Left lobe of liver (tissue), 2 donors: ENCODE measurements at regions not wholly inside any gene's neighbourhood (a gene's known extent, or its start where the extent isn't known, plus 50 kb on each side); places are given as distances from the start of the nearest gene placed in this dataset.
"Not testable (repeated sequence)": the region's sequence is repeated elsewhere in the genome, so short reads cannot be mapped to it uniquely, and the experiment has no call there.

ENCODE experiments used
- ATAC-seq: fragments of 200-7000 bp; cut with Tn5 transposase; one replicate; pipeline ENCODE4 v1.9.1; 2020; ENCODE audit warnings: mild to moderate bottlenecking, moderate library complexity
- DNase-seq: peaks from one replicate; pipeline ENCODE4 v3.0.0-alpha.2; 2020; ENCODE audit warnings: low spot score
- donor health status: DM: no; HTN: no; CAD: no; lungs with moderate emphysema.
- donor health status: DM: no; HTN: yes; CAD: no.

DNA sequence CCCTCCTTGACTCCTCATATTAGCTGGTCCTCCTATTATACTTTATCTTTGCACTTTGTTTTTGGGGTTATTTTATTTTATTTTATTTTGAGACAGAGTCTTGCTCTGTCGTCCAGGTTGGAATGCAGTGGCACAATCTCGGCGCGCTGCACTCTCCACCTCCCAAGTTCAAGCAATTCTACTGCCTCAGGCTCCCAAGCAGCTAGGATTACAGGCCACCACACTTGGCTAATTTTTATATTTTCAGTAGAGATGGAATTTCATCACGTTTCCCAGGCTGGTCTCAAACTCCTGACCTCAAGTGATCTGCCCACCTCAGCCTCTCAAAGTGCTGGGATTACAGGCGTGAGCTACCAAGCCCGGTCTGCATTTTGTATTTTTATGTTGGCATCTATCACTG is 126.7 kb downstream of the FOXB1 start:
- no peak for DNase-seq
- no peak for ATAC-seq

DNA sequence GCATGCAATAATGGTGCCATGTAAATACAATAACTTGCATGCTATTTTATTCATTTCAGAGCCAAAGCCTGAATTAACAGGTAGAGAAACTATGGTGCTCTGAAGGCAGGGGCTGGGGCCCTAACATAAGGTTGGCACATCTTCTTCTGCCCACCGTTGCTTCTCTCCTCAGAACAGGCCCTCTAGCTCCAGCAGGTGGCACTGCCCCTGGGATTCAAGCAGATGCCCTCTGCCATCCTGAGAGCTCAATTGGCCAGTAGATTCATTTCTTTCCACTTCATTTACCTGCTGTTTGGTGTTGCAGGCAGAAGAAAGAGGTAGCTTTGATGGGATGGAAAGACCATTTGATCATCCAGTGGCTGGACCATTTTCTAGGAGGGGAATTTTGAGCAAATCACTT is 130.5 kb downstream of the FOXB1 start:
- peak; percentile 44 for ATAC-seq

DNA sequence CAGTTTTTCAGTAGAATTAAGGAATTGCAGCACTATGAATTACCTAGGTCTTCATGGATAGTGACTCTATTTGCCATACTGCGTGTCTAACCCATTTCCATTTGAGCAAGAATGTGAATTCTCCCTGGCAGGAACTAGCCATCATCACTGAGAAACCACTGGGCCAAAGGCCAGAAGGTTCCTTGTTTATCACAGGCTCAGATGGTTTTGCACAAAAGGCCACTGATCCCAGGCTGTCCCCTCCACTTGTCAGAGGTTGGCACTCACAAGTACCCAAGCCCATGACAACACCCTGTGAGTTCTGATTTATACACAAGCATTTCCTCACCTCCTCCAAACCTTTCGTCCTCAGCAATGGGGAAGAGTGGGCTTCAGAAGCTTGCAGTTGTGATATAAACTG is 131.8 kb downstream of the FOXB1 start:
- no peak for ATAC-seq
- no peak for DNase-seq

More for the DNA sequence above, 130.5 kb downstream of the FOXB1 start:
- no peak for DNase-seq

DNA sequence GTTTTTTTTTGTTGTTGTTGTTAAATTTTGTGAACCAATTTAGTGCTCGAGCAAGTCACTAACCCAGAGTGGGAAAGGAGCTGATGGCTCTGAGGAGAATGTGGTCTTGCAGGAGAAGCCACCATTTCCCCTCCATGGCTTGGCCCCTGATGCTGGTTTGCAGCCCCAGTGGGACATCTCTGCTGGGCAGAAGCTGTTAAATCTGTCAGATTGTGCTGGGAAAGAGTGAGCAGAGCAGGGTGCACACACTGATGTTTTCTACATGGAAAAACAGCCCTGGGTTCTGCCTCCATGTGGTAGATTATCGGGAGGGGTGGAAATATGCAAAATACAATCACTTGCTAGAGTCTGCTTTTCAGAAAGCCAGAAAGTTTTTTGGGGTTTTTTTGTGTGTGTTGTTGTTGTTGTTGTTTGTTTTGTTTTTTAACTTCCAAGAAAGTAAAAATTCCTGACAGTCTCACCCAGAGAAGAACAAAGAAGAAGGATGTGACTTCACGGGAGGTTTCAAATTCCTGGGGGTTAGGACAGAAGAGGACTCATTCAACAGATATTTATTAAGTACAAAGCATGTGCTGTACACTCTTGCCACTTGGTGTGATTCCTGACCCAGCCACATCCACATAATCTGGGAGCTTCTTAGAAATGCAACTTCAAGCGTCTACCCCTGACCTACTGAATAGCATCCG is 133.7 kb downstream of the FOXB1 start:
- DNase-seq (no peak), ATAC-seq (no peak)

DNA sequence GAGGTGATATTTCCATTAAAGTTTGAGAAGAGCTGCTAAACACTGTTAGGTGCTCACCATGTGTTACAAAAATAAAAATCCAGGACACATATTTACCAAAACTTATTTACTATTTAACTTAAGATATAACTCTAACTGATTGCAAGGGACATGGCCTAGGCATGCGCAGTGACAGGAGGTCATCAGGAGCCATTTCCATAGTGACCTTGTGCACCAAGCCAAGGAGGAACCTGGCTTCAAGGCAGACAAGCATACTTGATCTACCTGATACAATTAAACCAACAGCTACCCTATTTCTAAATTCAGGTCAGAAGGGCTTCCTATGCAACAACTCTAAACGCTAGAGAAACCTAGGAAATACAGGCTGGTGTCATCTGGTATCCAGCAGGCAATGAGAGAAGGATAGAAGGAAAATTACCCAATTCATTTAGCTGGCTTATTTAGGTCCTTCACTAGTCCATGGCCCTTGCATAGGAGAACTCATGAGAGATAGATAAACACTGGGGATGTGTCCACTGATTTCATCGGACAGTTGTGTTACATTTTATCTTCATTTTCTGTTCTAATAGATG is 134.4 kb downstream of the FOXB1 start:
- no peak for DNase-seq
- ATAC-seq: no peak

DNA sequence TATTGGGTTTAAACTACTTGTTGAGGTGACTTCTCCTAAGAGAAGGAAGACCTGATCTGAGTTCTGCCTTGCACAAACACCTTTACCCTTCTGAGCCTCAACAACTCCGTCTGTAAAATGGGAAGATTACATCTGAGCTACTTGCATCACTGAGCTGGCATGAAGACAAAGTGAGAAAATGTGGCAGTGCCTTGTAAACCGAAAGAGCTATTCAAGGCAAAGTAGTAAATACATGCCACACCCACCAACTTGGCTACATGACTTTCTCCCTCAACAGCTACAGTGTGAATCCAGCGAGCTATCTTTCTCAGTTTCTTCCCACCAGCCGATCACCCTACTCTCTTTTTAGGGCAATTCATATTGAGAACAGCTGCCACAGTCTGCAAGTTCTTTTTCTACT is 148.3 kb downstream of the FOXB1 start:
- no peak for DNase-seq
- no peak for ATAC-seq

DNA sequence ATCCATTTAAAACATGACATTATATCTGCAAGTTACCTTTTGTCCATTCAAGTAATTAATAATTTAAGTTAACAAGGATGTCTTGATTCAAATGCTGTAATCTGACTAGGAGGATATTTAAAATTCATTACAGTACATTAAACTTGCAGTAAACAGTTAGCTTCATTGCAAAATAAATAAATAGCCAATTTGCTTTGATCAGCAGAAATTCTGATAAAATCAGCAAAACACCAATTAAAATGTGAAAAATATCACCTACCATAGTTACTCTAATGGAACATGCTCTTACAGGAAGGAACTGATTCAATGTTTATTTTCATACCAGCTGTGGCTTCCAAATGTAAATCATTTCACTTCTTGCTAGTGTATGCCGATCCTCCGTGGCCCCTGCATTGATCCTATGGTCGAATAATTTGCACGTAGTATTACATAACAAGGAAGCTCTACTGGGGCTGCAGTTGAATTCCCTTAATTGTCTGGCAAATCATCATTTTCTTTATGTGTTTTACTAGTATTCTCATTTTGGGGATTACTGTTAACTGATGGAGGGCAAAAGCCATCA is 150.7 kb downstream of the FOXB1 start:
- ATAC-seq (no peak), DNase-seq (no peak)

DNA sequence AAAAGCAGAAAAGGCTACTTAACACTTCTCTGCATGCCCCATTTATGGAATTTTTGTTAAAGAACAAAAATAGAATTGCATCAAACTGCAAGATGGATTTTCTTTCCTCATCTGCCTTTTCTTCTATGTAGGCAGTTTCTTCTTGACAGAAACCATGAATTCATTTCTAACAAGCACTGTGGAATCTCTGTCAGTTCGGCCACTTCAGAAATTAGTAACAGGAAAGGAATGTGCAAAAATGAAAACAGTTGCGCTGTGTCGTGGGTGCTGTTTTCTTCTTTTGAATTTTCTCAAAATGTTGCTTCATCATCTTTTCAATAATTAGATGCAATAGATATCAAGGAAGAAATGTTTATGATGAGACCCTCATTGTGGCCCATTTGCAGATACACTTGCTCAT is 151.6 kb downstream of the FOXB1 start:
- ATAC-seq: no peak
- no peak for DNase-seq

DNA sequence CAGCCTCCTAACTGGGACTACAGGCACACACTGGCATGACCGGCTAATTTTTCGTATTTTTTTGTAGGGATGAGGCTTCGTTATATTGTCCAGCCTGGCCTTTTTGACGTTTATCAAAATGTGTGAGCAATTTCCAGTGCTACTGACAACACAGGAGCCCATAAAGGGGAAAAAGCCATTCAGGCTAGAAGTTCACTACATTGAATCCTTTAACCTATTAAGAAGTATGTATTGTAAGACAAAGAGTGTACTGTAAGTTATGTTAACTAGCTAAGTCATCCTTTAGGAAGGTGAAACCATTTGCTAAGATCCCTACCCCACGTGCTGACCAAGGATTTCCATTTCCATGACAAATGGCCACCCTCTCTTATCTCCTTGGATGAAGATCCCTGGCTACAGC is 156.8 kb downstream of the FOXB1 start:
- ATAC-seq (no peak), DNase-seq (no peak)

DNA sequence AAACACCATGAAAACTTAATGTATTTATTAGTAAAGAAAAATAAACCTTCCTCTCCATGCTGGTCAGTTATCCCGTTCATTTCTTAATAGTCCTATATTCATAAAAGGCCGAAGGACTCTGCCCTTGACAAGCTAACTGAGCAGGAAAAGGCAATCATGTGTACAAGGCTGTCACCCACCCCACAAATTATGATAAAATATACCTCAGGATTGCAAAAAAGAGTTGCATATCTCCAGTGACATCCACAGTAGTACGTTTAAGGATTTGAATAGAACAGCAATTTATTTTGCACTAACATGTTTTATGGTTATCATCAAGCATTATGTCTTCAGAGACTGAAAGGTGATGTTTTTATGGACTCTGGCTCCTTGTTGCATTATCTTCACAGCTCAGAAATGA is 157.6 kb downstream of the FOXB1 start:
- ATAC-seq: no peak
- no peak for DNase-seq

DNA sequence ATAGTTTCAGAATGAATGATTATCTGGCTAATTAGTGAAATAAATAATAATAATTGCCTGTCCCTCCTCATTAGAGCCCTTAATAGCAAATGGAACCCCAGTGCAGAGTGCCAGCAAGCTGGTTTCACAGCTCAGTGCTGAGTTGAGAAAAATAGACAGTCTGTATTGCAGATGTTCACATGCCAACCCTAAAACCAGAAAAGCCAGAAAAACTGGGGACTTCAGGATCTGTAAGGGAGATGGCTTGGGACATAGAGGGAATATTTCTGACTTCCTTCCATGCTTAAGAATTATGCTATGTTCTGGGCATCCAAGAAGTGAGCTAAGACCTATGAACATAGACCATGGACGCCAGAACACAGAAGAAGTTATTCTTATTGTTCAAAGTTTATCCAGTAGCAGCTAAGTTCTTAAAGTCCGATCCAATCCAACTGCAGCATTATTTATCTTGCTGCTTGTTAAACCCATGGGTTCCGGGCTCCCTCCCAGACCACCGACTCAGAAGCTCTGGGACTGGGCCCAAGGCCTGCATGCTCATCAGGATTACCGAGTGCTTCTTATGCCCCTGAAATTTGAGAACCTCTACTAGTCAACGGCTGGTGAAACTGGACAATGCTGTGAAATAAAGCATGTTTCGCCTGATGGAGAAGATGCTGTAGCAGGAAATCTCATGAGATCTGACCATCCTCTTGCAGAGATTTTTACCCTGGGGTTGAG is 158.3 kb downstream of the FOXB1 start:
- no peak for DNase-seq
- ATAC-seq: no peak

DNA sequence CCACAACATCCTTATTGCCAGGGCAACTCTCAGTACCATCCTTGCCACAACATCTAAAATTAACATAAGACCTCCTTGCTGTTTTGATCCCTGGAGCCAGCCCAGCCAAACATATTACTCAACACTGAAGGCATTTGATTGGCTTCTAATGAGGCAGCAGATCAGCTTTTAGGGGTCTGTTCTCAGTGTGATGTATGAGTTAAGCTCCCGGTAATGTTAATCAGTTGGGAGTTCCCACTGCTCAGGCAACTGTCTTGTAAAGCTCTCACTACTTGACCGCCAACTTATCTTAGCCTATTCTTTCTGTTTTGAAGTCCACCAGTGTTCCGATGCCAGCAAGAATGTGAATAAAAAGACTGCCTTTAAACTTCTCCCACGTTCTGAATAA is 158.9 kb downstream of the FOXB1 start:
- no peak for DNase-seq

DNA sequence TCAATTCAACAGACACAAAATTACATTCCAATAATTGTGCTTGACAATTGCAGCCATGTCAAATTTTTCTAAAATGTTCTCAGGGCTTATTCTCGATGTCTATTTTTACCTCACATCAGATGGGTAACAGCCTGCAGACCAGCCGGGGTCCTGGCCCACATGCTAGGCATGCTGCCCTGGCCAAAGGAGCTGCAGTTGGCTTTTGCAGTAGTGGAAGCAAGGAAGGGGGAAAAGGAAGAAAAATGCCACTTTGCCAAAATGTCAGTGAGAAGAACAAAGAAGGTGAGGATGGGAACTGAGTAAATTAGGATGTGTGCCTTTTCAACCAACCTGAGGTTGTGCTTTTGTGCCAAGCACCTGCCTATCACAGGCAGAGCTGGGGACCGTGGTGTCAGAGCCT is 161.0 kb downstream of the FOXB1 start:
- ATAC-seq (no peak), DNase-seq (no peak)

More for the DNA sequence above, 158.9 kb downstream of the FOXB1 start:
- no peak for ATAC-seq

DNA sequence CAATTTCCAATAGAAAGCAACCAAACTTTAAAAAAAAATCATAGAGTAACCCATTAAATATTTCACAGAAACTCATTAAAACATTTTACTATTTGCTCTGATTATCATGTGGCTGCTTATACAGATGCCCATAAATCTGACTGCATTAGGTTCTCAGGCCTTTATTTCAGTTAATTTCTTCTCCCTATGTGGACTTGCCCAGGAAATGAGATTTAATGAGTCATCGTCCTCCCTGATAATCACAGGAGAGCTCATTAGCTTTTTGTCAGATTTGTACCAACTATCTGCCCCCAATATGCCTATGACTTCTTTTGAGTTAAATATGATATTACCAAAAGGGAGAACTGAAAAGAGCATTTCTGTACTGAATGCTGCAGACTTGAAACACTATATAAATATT is 168.0 kb downstream of the FOXB1 start:
- no peak for ATAC-seq

DNA sequence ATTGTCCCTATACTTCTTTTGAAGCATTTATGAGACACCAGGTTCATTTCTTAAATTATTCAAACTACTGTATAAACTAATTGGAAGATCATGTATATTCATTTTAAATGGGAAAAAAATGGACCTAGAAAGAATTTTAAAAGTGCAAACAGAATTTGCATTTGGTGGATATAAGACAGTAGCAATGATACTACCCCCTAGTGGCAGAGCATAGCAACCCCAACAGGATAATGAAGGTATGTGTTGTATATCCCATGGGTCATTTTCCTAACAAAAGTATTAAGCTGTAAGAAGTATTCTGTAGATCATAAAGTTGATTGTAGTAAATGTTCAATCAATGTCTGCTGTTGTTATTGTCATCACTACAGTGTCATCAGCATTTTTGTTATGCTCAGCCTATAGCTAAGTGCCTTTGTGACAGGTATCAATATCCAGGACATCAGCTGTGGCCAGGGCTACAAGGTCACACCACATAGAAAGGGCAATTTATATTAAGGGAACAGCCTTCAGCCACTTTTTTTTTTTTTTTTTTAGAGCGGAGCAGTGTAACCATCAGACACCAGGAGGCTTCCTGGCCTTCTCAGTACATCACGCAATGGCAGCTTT is 175.8 kb downstream of the FOXB1 start:
- ATAC-seq (peak; percentile 88), DNase-seq (no peak)

More for the DNA sequence above, 168.0 kb downstream of the FOXB1 start:
- no peak for DNase-seq

DNA sequence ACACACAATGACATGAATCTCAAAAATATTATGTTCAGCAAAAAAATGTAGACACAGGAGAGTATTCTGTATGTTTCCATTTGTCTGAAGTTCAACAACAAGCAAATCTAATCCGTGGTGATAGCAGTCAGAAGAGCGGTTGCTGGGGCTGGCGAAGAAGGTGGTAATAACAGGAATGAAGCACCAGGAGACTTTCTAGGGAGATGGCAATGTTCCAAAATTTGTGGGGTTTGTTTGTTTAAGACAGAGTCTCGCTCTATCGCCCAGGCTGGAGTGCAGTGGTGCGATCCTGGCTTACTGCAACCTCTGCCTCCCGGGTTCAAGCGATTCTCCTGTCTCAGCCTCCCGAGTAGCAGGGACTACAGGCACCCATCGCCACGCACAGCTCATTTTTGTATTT is 177.8 kb downstream of the FOXB1 start:
- not testable (repeated sequence) for DNase-seq, ATAC-seq

DNA sequence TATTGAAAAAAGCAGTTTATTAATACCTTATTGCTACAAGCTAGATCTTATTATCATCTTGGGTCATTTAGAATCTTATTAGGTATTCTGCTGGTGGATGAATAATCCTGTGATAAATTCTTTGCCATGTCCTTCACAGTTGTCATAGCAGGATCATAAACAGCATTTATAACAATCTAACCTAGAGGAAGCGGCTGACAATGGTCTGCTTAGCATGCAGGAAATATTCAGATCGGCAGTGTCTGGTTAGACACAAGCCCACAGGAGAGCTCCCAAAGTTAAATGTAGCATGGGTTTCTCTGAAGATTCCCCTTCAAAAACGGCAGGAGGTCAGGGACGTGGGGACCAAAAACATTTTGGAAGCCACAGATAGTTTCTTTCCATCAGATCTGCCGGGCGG is 179.3 kb downstream of the FOXB1 start:
- ATAC-seq (no peak), DNase-seq (no peak)

DNA sequence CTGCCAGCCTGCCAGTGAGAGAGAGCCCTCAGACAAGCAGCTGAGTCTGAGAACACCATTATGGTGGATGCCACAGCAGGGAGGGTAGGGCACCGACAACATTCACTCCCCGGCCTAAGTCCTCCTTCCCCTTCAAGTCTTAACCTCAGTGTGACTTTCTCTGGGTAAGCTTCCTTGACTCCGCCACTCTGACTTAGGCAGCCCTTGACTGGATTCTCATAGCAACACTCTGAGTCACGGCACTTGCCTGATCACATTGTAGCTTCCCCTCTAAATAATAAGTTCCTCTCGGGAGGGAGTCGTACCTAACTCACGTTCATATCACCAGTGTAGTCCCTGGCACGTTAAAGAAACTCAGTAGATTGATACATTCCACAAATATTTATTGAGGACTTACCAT is 180.5 kb downstream of the FOXB1 start:
- ATAC-seq: no peak
- no peak for DNase-seq

DNA sequence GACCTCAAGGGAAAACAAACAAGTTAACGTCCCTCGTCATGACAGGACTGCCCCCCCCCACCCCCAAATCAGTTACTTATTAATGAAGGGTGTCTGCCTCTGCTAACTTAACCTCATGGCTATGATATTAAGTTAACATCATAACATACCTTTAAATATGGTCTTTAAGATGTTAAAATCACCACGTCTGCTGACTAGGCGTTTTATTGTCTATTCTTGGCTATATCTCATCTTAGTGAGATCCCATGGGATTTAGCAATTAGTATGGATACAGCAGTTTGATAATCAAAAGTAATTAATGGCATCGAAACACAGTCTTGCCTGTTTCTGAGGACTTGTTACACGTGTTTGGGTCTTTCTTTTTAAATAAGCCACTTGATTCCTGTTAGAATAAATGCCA is 186.9 kb downstream of the FOXB1 start:
- ATAC-seq (no peak), DNase-seq (no peak)

DNA sequence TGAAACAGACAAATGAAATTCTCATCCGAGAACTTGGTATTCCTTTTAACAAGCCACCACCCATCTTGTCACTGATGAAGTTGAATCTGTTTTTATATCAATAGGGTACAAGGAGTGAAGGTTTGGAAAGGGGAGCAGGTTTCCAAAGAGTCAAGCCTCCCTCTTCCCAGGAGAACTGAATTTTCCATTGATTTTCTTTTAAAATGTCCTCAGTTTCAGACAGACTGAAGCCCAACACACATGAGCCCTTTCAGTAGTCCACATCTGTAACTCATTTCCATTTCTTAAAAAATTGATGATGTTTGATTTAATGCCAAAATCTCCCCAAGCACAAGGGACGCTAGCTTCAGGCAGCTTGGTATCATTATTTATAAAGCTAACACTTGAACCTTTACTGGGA is 187.7 kb downstream of the FOXB1 start:
- DNase-seq (no peak), ATAC-seq (no peak)

DNA sequence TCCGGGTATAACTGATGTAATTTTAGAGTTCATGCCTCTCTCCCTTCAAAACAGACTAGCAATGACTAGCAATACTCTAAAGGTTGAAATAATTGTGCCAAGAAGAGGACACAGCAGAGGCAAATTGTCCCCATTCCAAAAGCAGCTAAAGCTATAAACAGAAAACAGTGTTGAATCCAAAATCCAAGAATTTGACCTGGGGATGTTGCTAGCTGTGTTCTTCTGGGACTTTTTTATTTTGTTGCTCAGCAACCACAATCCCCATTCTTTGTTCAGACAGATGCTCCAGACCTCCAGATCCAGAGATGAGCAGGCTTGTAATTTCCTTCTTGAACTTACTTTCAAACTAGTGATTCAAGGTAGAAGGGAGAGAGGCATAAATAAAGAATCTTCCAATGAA is 191.5 kb downstream of the FOXB1 start:
- no peak for DNase-seq
- ATAC-seq: no peak
